ENCODE measurements at regions not wholly inside any gene's neighbourhood (a gene's known extent, or its start where the extent isn't known, plus 50 kb on each side); places are given as distances from the start of the nearest gene placed in this dataset.
"Not testable (repeated sequence)": the region's sequence is repeated elsewhere in the genome, so short reads cannot be mapped to it uniquely, and the experiment has no call there.

GRCh38 chr13:30816736-30817135 is 81.4 kb downstream of the ALOX5AP start:
- peak; percentile 17 for DNase-seq

- no peak for DNase-seq
Measured at GRCh38 chr13:30818323-30818960, 83.1 kb downstream of the ALOX5AP start.

GRCh38 chr13:30819136-30819888 is 84.0 kb downstream of the ALOX5AP start:
- peak; percentile 55 for DNase-seq

GRCh38 chr13:30821421-30821820 is 84.7 kb upstream of the MEDAG start:
- DNase-seq = no peak

- DNase-seq = no peak
Measured at GRCh38 chr13:30824651-30825050, 81.4 kb upstream of the MEDAG start.

- DNase-seq = no peak
Measured at GRCh38 chr13:30826911-30827577, 79.0 kb upstream of the MEDAG start.

GRCh38 chr13:30827578-30827925 is 78.5 kb upstream of the MEDAG start:
- DNase-seq = no peak

- no peak for DNase-seq
Measured at GRCh38 chr13:30829145-30829832, 76.8 kb upstream of the MEDAG start.

GRCh38 chr13:30829833-30830637 is 76.0 kb upstream of the MEDAG start:
- no peak for DNase-seq

- no peak for DNase-seq
Measured at GRCh38 chr13:30830638-30830965, 75.5 kb upstream of the MEDAG start.

- no peak for DNase-seq
Measured at GRCh38 chr13:30831515-30831914, 74.6 kb upstream of the MEDAG start.

- no peak for DNase-seq
Measured at GRCh38 chr13:30832377-30832776, 73.7 kb upstream of the MEDAG start.

- DNase-seq = peak; percentile 48
Measured at GRCh38 chr13:30832845-30833332, 73.2 kb upstream of the MEDAG start.

GRCh38 chr13:30835442-30835841 is 70.6 kb upstream of the MEDAG start:
- DNase-seq = peak; percentile 16

- no peak for DNase-seq
Measured at GRCh38 chr13:30837227-30838159, 68.6 kb upstream of the MEDAG start.

- not testable (repeated sequence) for DNase-seq
Measured at GRCh38 chr13:30839636-30840035, 66.4 kb upstream of the MEDAG start.

GRCh38 chr13:30840515-30840914 is 65.6 kb upstream of the MEDAG start:
- DNase-seq = no peak

GRCh38 chr13:30841154-30841553 is 64.9 kb upstream of the MEDAG start:
- no peak for DNase-seq

- DNase-seq = no peak
Measured at GRCh38 chr13:30843548-30843947, 62.5 kb upstream of the MEDAG start.

- no peak for DNase-seq
Measured at GRCh38 chr13:30844548-30845296, 61.3 kb upstream of the MEDAG start.

Measured in NCI-H510A treated with DMSO at 0.1 percent for 48 hours (cell line).